Lower leg skin (tissue), 4 donors: ENCODE measurements at regions not wholly inside any gene's neighbourhood (a gene's known extent, or its start where the extent isn't known, plus 50 kb on each side); places are given as distances from the start of the nearest gene placed in this dataset.

Source experiments
- DNase-seq, 2 donors: peaks; one replicate each; pipeline ENCODE4 v3.0.0-alpha.2; 2019; ENCODE audit warnings: low spot score in 2 of 2
- H3K4me3 ChIP-seq: fragments of 200-600 bp; sonication (generic); 2 replicates; pipeline ENCODE4 v1.5.1; 2017; ENCODE audit warnings: mild to moderate bottlenecking, low read depth; ENCODE audit not compliant: poor library complexity, severe bottlenecking
- CTCF ChIP-seq, 3 donors: fragments of 450-650 bp; IDR thresholded peaks; one replicate each; pipeline ENCODE4 v1.5.1; 2016; ENCODE audit warnings: antibody characterized with exemption in 3 of 3, mild to moderate bottlenecking in 3 of 3, moderate library complexity in 2 of 3
- POLR2A ChIP-seq, 2 donors: fragments of 450-650 bp; IDR thresholded peaks; one replicate each; pipeline ENCODE4 v1.6.1; 2016 to 2017; ENCODE audit warnings: antibody characterized with exemption in 2 of 2, mild to moderate bottlenecking in 1 of 2, moderate library complexity in 1 of 2
- WGBS, 2 donors: methylation state at CpG; one replicate each; pipeline ENCODE4 v1.1.5; 2018; 5-methylcytosine and 5-hydroxymethylcytosine counted together
- intact Hi-C: fragments of 100-400 bp; cut with DNase I; formaldehyde crosslinking; loops from one replicate; pipeline ENCODE4 v1.15.0; 2023; ENCODE audit warnings: low total_unique reads

GRCh38 chr2:145090841-145091761, 571.2 kb upstream of the ZEB2 start:
- WGBS, 2 donors = 40 to 47% methylated on average over 2 of the region's 2 CpGs
- no peak overlapping the region for H3K4me3 ChIP-seq
- TF ChIP-seq CTCF (IDR thresholded peaks at IDR 0.05) = no peak
- DNase-seq = no peak
- intact Hi-C loops = no loop called here

- WGBS, 2 donors = 77 to 85% methylated on average over 2 of the region's 2 CpGs
- TF ChIP-seq CTCF (IDR thresholded peaks at IDR 0.05) = no peak
- no peak for TF ChIP-seq POLR2A (IDR thresholded peaks at IDR 0.05)
- intact Hi-C loops = no loop called here
Observed at GRCh38 chr2:145088756-145089155, 568.8 kb upstream of the ZEB2 start.

GRCh38 chr2:145086910-145087309, 567.0 kb upstream of the ZEB2 start:
- WGBS, 2 donors = 78 to 80% methylated on average over 3 of the region's 3 CpGs
- H3K4me3 ChIP-seq = no peak overlapping the region
- DNase-seq = no peak
- intact Hi-C loops = no loop called here
- TF ChIP-seq CTCF (IDR thresholded peaks at IDR 0.05) (no peak), POLR2A (IDR thresholded peaks at IDR 0.05) (no peak)

More at GRCh38 chr2:145088756-145089155, 568.8 kb upstream of the ZEB2 start:
- no peak for DNase-seq
- no peak overlapping the region for H3K4me3 ChIP-seq

DNA sequence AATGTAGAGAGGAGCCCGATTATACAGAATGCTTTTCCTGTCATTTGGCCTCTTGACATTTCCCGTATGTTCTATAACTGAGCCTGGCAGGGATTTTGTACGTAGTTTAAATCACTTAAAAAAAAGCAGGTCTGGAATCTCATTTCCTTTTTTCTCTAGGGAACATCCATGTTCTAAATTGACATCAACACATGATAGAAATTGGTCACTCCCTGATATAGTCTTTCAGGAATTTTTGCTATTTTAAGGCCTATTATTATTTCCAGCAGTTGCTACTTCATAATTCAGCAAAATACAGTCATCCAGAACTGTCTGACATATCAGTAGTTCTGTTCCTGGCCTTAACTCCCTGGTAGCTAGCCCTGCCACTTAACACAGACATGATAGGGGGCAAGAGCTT, 565.7 kb upstream of the ZEB2 start:
- DNase-seq = no peak
- 64 to 67% methylated on average over 3 of the region's 3 CpGs for WGBS, 2 donors
- intact Hi-C loops = no loop called here
- TF ChIP-seq POLR2A (IDR thresholded peaks at IDR 0.05) = no peak
- no peak for TF ChIP-seq CTCF (IDR thresholded peaks at IDR 0.05)
- H3K4me3 ChIP-seq = no peak overlapping the region

DNA sequence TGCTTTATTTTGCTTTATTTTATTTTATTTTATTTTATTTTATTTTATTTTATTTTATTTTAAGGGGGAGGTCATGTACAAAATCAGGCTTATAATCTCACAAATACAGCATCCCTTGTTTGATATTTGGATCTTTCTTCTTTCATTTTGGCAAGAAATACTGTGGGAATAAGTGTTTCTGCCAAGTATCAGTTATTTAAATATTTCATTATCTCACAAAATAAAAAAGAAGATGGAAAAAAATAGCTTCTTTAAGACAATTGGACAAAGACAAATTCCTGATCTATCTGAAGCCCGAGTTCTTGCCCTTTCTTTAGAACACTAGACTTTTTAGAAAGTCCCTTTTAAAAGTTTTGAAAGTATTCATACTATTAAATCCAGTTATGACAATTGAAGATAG, 560.5 kb upstream of the ZEB2 start:
- WGBS, 2 donors = 32 to 48% methylated on average over 1 of the region's 1 CpG
- TF ChIP-seq POLR2A (IDR thresholded peaks at IDR 0.05) (no peak), CTCF (IDR thresholded peaks at IDR 0.05) (no peak)
- intact Hi-C loops = no loop called here
- DNase-seq = no peak
- no peak overlapping the region for H3K4me3 ChIP-seq
